A673 (cell line): ENCODE measurements at regions not wholly inside any gene's neighbourhood (a gene's known extent, or its start where the extent isn't known, plus 50 kb on each side); places are given as distances from the start of the nearest gene placed in this dataset.

Experiments used
- BruUV-seq: library from RNA; stranded (reverse); fragments of 400-500 nt; replicated peaks from 2 replicates; lab custom pipeline; 2021; lab: Mats Ljungman, UMichigan
- CTCF ChIA-PET: fragments of 300-600 bp; sonication (Branson Sonifier 250); formaldehyde crosslinking; loops from one replicate; lab custom pipeline; 2022; ENCODE audit warnings: antibody characterized with exemption; lab: Charles Lee
- POLR2A ChIA-PET: fragments of 300-600 bp; sonication (Branson Sonifier 250); formaldehyde crosslinking; loops from one replicate; lab custom pipeline; 2022; ENCODE audit warnings: antibody characterized with exemption; ENCODE audit not compliant: low non-redundant PET; lab: Charles Lee
- DNase-seq: peaks from one replicate; pipeline ENCODE4 v3.0.0-alpha.2; 2015; ENCODE audit warnings: low spot score
- H3K27ac ChIP-seq: fragments of 200-600 bp; sonication (generic); 2 replicates; pipeline ENCODE4 v1.5.1; 2016; ENCODE audit warnings: mixed run types, low read depth, mild to moderate bottlenecking, mixed read lengths, antibody characterized with exemption, low read length; ENCODE audit not compliant: poor library complexity, severe bottlenecking
- H3K27me3 ChIP-seq: fragments of 200-600 bp; sonication (generic); replicated peaks from 2 replicates; pipeline ENCODE4 v1.6.1; 2017; ENCODE audit warnings: mixed run types, low read depth, mild to moderate bottlenecking, mixed read lengths, antibody characterized with exemption, low read length; ENCODE audit not compliant: insufficient read depth, poor library complexity
- H3K36me3 ChIP-seq: fragments of 200-600 bp; sonication (generic); 2 replicates; pipeline ENCODE4 v1.6.1; 2016; ENCODE audit warnings: mixed run types, mild to moderate bottlenecking, mixed read lengths, antibody characterized with exemption, low read length; ENCODE audit not compliant: insufficient read depth, poor library complexity, severe bottlenecking
- H3K4me1 ChIP-seq: fragments of 200-600 bp; sonication (generic); 2 replicates; pipeline ENCODE4 v1.6.1; 2017; ENCODE audit warnings: mixed run types, mild to moderate bottlenecking, mixed read lengths, antibody characterized with exemption, low read length; ENCODE audit not compliant: insufficient read depth, poor library complexity, severe bottlenecking
- H3K4me3 ChIP-seq: fragments of 200-600 bp; sonication (generic); 2 replicates; pipeline ENCODE4 v1.5.1; 2016; ENCODE audit warnings: low read depth, mixed run types, mild to moderate bottlenecking, mixed read lengths, low read length; ENCODE audit not compliant: poor library complexity, severe bottlenecking
- H3K9me3 ChIP-seq: fragments of 200-600 bp; sonication (generic); 2 replicates; pipeline ENCODE4 v1.6.1; 2016; ENCODE audit warnings: mixed run types, low read depth, mild to moderate bottlenecking, mixed read lengths, antibody characterized with exemption, low read length; ENCODE audit not compliant: poor library complexity, severe bottlenecking
- EZH2 ChIP-seq: fragments of 200-600 bp; sonication (generic); IDR thresholded peaks from 2 replicates; pipeline ENCODE4 v1.6.1; 2017; ENCODE audit warnings: borderline replicate concordance, low read depth, mild to moderate bottlenecking, mixed read lengths, antibody characterized with exemption, low read length; ENCODE audit not compliant: poor library complexity, severe bottlenecking
- intact Hi-C: fragments of 100-400 bp; cut with micrococcal nuclease; formaldehyde crosslinking; loops from one replicate; pipeline ENCODE4 v1.10.0; 2022; ENCODE audit not compliant: unreplicated experiment
- TF ChIP-seq, protein P1 (sequence below): fragments of 300-800, 200-600 bp; sonication (generic); conservative IDR thresholded peaks from 2 replicates; pipeline ENCODE4 v1.5.1; 2017; ENCODE audit warnings: low read depth, mild to moderate bottlenecking, antibody characterized with exemption, low read length, moderate library complexity, mixed read lengths

DNA sequence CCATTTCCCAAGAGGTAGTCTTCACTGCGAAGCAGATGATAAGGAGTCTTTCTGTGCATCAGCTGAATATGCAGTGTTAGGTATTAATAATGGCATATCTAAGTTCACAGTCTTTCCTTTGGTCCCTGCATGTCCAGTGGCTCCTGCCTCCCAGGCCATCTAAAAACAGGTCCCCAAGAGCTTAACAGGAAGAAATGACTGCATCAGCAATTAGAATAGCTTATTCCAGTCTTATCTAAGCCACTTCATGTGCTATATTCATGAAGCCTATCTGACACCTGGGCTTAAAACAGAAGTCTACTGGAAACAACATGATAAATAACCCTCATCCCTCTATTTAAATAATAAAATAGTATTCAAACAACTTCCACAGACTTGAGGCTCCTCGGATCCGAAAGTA, 346.1 kb upstream of the ERCC4 start:
- POLR2A ChIA-PET = no interaction called here
- no TSS peak for BruUV-seq
- H3K4me3 ChIP-seq = no peak overlapping the region
- no peak for TF ChIP-seq EZH2
- TF ChIP-seq, protein P1, sequence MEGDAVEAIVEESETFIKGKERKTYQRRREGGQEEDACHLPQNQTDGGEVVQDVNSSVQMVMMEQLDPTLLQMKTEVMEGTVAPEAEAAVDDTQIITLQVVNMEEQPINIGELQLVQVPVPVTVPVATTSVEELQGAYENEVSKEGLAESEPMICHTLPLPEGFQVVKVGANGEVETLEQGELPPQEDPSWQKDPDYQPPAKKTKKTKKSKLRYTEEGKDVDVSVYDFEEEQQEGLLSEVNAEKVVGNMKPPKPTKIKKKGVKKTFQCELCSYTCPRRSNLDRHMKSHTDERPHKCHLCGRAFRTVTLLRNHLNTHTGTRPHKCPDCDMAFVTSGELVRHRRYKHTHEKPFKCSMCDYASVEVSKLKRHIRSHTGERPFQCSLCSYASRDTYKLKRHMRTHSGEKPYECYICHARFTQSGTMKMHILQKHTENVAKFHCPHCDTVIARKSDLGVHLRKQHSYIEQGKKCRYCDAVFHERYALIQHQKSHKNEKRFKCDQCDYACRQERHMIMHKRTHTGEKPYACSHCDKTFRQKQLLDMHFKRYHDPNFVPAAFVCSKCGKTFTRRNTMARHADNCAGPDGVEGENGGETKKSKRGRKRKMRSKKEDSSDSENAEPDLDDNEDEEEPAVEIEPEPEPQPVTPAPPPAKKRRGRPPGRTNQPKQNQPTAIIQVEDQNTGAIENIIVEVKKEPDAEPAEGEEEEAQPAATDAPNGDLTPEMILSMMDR = no peak
- no peak overlapping the region for H3K27ac ChIP-seq
- CTCF ChIA-PET = no interaction called here
- H3K36me3 ChIP-seq = no peaks in the 10 kb centered on the region
- H3K27me3 ChIP-seq = no peaks in the 10 kb centered on the region
- DNase-seq = no peak
- H3K4me1 ChIP-seq = no peaks in the 10 kb centered on the region
- intact Hi-C loops = no loop called here
- no peaks in the 10 kb centered on the region for H3K9me3 ChIP-seq

DNA sequence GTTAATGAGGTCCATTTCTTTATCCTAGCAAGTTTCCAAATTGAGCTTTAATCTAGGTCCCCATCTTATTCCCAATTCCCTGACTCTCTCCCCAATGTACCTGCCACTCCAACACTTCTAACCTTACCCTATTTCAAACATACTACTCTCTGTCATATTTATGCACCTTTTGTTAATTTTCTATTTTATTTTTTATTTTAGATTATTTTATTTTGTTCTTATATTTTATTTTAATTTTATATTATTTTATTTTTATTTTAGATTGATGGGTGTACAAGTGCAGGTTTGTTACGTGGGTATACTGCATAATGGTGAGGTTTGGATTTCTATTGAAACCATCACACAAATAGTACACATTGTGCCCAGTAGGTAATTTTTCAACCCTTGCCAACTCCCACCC, 333.9 kb upstream of the ERCC4 start:
- no peaks in the 10 kb centered on the region for H3K9me3 ChIP-seq
- TF ChIP-seq EZH2 = no peak
- H3K36me3 ChIP-seq = no peaks in the 10 kb centered on the region
- no peaks in the 10 kb centered on the region for H3K27me3 ChIP-seq
- no peak overlapping the region for H3K4me3 ChIP-seq
- ChIA-PET POLR2A (no interaction called here), CTCF (no interaction called here)
- no peak for DNase-seq
- no peak overlapping the region for H3K27ac ChIP-seq
- intact Hi-C loops = no loop called here
- BruUV-seq = no TSS peak
- no peaks in the 10 kb centered on the region for H3K4me1 ChIP-seq

DNA sequence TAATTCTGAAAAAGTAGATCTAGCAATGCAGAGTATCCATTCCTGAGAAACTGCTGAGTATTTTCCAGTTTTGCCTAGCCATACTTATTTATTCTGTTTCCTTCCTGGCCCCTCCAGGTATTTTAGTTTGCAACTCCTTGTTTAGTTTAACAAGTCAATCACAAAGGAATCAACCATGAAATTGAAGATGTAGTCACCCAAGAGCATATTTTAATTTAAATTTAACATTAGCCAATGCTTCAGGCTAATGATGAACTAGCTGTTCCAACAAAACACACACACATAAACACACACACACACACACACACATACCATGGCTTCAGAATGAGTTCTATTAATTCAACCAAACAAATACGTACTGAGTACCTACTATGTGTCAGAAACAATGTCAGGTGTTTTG, 332.8 kb upstream of the ERCC4 start:
- no peak for DNase-seq
- no peaks in the 10 kb centered on the region for H3K4me1 ChIP-seq
- H3K27me3 ChIP-seq = no peaks in the 10 kb centered on the region
- TF ChIP-seq EZH2 = no peak
- TF ChIP-seq, protein P1 = no peak
- H3K36me3 ChIP-seq = no peaks in the 10 kb centered on the region
- intact Hi-C loops = no loop called here
- H3K27ac ChIP-seq = no peak overlapping the region
- no TSS peak for BruUV-seq
- ChIA-PET POLR2A (no interaction called here), CTCF (no interaction called here)
- H3K9me3 ChIP-seq = no peaks in the 10 kb centered on the region
- H3K4me3 ChIP-seq = no peak overlapping the region

DNA sequence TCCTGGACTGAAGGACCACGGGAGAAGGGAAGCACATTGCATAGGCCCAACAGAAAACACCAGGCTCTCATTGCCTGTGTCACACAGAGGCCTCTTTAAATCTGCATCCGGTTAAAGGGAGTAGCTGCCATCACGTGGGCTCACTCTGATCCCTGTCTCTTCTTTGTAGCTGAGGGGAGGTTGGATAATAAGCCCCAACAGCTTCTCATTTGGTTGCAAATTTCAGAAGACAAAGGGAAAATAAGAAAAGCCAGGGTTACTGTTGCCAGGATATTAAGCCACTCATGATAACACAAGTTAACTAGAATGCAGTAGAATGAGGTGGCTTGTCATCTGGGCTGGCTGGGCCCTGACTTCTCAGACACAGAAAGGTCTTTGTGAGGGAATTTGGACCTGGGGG, 325.1 kb upstream of the ERCC4 start:
- Histone ChIP-seq H3K27ac (no peak overlapping the region), H3K9me3 (no peaks in the 10 kb centered on the region), H3K4me1 (no peaks in the 10 kb centered on the region), H3K27me3 (no peaks in the 10 kb centered on the region), H3K36me3 (no peaks in the 10 kb centered on the region), H3K4me3 (no peak overlapping the region)
- no peak for DNase-seq
- TF ChIP-seq EZH2 = no peak
- TF ChIP-seq, protein P1 = no peak
- no TSS peak for BruUV-seq
- intact Hi-C loops = no loop called here
- POLR2A ChIA-PET = no interaction called here
- CTCF ChIA-PET = no interaction called here
